ENCODE measurements at regions not wholly inside any gene's neighbourhood (a gene's known extent, or its start where the extent isn't known, plus 50 kb on each side); places are given as distances from the start of the nearest gene placed in this dataset.

GRCh38 chr3:159765030-159765859 lies 223.4 kb upstream of the IL12A start:
- peak; percentile 72 for DNase-seq

GRCh38 chr3:159765860-159766294 lies 222.8 kb upstream of the IL12A start:
- DNase-seq, result no peak

GRCh38 chr3:159766563-159767185 lies 222.0 kb upstream of the IL12A start:
- no peak for DNase-seq

DNA sequence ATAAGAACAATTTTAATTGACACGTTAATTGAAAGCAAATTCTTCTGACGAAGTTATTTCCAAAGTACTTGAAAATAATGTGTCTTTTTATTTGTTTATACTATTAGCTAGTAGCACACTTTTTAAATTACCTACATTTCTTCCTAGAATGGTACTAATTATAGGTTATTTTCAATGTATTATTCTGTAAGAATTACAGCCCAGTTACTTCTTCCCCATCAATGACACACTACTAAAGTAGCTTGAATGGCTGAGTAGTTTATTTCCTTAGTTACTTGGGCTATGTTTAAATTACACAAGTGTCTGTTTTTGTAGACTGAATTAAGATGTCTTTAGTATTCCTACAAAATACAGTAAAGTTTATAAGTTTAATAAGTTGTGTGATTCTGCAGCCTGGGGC lies 217.6 kb upstream of the IL12A start:
- no peak for DNase-seq

DNA sequence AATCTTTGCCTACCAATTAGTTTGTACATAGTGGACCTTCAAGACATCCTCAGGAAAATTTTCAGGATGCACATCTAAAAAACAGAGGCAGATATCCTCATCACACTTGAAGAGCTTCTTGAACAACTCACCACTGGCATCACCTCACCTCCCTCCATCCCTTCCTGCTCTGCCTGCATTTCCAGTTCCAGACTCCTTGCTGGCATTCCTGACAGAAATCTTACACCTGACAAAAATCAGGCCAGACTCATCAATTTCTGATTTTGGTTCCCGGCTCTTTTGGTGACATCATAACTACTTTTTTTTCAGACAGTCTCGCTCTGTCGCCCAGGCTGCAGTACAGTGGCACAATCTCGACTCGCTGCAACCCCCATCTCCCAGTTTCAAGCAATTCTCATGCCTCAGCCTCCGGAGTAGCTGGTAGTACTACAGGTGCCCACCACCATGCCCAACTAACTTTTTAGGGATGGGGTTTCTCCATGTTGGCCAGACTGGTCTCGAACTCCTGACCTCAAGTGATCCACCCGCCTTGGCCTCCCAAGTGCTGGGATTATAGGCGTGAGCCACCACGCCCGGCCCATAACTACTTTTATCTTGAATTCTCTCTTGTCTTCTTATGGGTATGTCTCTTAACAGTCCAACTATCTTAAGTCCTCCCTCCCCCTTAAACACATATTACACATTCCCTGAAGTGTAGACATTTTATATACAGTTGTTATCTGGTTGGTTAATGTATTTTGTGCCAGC lies 216.6 kb upstream of the IL12A start:
- no peak for DNase-seq

DNA sequence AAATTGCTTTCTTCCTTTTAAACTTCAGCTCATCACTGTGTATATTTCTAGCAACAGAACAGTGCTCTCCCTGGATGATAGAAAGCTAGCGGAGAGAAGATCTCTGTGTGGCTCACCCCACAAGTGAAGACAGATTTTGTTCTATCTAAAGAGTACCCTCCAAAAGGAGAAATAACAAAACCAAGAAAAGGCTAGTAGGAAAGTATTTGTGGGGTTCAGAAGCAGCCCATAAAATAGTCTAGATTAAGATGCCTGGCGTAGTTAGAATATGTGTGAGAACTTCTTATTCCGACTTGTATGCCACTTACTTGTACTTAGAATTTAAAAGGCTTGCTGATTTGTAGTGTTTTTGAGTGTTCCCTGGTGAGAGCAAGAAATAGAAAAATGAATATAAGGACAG lies 214.9 kb upstream of the IL12A start:
- no peak for DNase-seq

- DNase-seq, result no peak
Measured at GRCh38 chr3:159775372-159775961, 213.2 kb upstream of the IL12A start.

- no peak for DNase-seq
Measured at GRCh38 chr3:159776779-159777178, 211.9 kb upstream of the IL12A start.

GRCh38 chr3:159779883-159780282 lies 208.8 kb upstream of the IL12A start:
- no peak for DNase-seq

DNA sequence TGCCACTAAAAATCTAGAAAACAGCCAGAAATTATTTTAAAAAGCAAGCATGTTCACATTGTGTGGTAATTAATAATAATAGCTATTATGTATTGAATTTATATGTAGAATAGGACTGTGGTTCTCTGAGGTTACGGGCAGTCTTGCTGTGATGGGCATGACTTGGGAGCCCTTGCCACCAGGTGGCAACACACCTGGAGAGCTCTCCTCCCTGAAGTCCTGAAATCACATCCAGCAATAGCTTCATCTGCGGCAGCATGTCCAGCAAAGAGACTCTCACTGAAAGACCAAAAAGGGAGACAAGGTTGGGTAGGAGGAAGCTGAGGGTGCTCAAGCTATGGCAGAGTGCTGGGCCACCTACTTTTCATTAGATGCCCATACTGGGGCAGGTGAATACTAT lies 206.8 kb upstream of the IL12A start:
- no peak for DNase-seq

DNA sequence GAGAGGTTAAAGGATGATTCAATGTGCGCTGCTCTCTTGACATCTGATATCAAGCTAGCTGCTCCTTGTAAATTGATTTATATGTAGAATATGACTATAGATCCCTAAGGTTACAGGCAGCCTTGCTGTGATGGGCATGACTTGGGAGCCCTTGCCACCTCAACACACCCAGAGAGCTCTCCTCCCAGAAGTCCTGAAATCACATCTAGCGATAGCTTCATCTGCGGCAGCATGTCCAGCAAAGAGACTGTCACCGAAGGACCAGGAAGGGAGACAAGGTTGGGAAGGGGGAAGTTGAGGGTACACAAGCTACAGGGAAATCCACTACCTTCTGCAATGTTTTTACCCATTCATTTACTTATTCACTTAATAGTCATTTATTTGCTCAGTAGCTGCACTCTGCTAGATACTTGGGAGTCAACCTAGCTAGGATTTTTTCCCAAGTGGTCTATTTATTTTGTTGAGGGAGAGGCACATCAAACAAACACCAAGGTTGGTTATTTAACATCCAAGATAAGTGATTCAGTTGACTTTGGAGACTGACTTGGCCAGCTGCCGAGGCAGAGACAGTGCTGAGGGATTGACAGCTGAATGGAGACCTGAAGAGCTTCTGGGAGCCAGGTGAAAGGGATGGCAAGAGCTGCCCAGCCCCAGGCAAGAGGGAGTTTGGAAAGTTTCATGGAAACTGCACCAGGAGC lies 205.8 kb upstream of the IL12A start:
- DNase-seq, result no peak

DNA sequence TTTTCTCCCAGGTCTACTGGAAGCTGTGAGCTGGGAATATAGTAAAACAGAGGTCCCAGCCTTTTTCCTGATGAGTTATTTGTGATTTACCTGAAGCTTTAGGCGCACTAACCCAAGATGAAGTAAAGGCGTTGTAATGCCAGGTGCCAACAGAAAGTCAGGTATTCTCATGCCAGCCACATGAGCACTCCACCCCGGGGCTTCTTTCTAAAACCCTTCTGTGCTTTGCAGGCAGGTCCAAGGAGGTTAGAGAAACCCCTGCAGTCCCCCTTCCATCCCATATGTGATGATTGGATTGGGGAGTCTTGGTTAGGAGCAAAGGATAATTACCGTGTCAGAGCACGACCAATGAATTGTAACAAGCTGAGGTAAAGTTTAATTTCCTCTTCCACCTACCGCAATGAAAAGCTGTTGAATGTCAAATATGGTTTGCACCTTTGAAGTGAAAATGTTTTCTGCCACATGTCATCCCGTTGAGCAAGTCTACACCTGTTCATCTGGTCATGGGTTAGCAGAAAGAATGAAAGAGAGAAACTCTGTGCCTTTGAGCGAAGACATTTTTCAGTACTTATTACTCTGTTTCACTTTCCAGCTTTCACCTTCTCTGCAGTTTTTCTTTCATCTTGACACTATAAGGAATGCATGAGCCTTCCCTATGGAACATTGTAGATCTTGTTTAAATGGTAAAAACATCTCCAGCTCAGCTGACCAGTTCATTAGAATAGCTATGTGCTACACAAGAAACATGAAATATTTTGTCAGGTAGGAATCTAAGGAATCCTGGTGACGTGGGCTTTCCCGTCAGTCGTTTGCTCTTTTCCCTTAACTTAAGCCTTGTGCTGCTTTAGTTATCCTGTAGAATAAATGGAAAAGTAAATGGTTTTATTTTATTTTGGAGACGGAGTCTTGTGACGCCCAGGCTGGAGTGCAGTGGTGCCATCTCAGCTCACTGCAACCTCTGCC lies 204.6 kb upstream of the IL12A start:
- no peak for DNase-seq

- no peak for DNase-seq
Measured at GRCh38 chr3:159785273-159785708, 203.3 kb upstream of the IL12A start.

- no peak for DNase-seq
Measured at GRCh38 chr3:159786489-159787177, 202.0 kb upstream of the IL12A start.

- no peak for DNase-seq
Measured at GRCh38 chr3:159787178-159787574, 201.5 kb upstream of the IL12A start.

- no peak for DNase-seq
Measured at GRCh38 chr3:159787794-159788205, 200.8 kb upstream of the IL12A start.

DNA sequence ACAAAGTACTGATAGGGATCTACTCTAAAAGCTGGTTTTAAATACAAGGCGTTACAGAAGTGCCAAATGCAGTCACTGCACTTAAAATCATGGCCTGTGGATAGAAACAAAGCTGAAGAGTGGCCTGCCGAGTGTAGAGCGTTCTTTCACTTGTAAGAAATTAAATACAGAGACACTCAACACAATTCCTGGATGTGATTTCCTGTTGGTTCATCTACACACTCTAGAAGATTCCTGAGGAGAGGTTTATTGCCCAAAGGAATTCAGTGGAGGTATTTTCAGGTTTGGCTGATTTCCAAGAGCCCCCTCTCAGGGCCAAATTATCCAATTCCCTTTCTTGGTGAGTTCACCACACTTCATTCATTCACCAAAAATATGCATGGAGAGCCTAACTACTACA lies 200.3 kb upstream of the IL12A start:
- DNase-seq, result no peak

DNA sequence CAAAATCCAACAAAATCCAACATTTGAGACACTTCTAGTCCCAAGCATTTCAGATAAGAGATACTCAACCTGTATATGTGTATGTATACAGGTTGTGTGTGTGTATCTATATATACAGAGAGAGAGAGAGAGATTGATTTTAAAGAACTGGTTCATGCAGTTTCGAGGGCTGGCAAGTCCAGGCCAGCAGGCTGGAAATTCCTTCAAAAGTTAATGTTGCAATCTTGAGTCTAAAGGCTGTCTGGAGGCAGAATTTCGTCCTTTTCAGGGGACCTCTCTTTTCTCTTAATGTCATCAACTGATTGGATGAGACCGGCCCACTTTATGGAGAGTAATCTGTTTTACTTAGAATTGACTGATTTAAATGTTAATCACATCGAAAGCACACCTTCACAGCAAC lies 199.6 kb upstream of the IL12A start:
- no peak for DNase-seq

GRCh38 chr3:159789742-159790635 lies 198.6 kb upstream of the IL12A start:
- DNase-seq, result no peak
